ENCODE measurements at regions not wholly inside any gene's neighbourhood (a gene's known extent, or its start where the extent isn't known, plus 50 kb on each side); places are given as distances from the start of the nearest gene placed in this dataset.

- intact Hi-C loops (cut with DNase I; ENCODE audit: low total_unique reads), result no loop called here
- WGBS, 2 donors, result 94 to 96% methylated on average over 2 of the region's 2 CpGs
- no peak for TF ChIP-seq POLR2A (IDR thresholded peaks at IDR 0.05)
- TF ChIP-seq CTCF (IDR thresholded peaks at IDR 0.05), result no peak
- DNase-seq, result no peak
- no peaks in the 10 kb centered on the region for H3K36me3 ChIP-seq (ENCODE audit: low read depth, missing control alignments)
- H3K9me3 ChIP-seq, result no peaks in the 10 kb centered on the region
- H3K4me1 ChIP-seq, result no peaks in the 10 kb centered on the region
- no peak overlapping the region for H3K4me3 ChIP-seq
- no peaks in the 10 kb centered on the region for H3K27me3 ChIP-seq
- H3K27ac ChIP-seq, result no peak overlapping the region
Measured at GRCh38 chr5:122722341-122722740, 52.5 kb upstream of the SNX2 start.

GRCh38 chr5:122723606-122724352, 51.1 kb upstream of the SNX2 start:
- no peaks in the 10 kb centered on the region for H3K36me3 ChIP-seq (ENCODE audit: low read depth, missing control alignments)
- H3K4me1 ChIP-seq, result no peaks in the 10 kb centered on the region
- WGBS, 2 donors, result 56 to 64% methylated on average over 4 of the region's 4 CpGs
- no peaks in the 10 kb centered on the region for H3K27me3 ChIP-seq
- intact Hi-C loops (cut with DNase I; ENCODE audit: low total_unique reads), result no loop called here
- no peak overlapping the region for H3K4me3 ChIP-seq
- H3K27ac ChIP-seq, result no peak overlapping the region
- TF ChIP-seq POLR2A (IDR thresholded peaks at IDR 0.05) (no peak), CTCF (IDR thresholded peaks at IDR 0.05) (no peak)
- H3K9me3 ChIP-seq, result no peaks in the 10 kb centered on the region
- no peak for DNase-seq
